ENCODE measurements at regions not wholly inside any gene's neighbourhood (a gene's known extent, or its start where the extent isn't known, plus 50 kb on each side); places are given as distances from the start of the nearest gene placed in this dataset.

- Mint-ChIP-seq H3K4me3 (no peak overlapping the region), H3K27me3 (ENCODE audit: low read depth, poor library complexity) (peaks cover 9% of the 10 kb centered on the region), H3K36me3 (ENCODE audit: low read depth) (no peaks in the 10 kb centered on the region), H3K4me1 (no peaks in the 10 kb centered on the region), H3K9me3 (peaks cover 14% of the 10 kb centered on the region), H3K27ac (no peak overlapping the region)
- TF ChIP-seq CTCF (IDR thresholded peaks at IDR 0.05), result no peak
- no peak for DNase-seq
Observed at GRCh38 chrX:17206584-17206983, 168.4 kb upstream of the NHS start.

- Mint-ChIP-seq H3K36me3 (ENCODE audit: low read depth) (no peaks in the 10 kb centered on the region), H3K9me3 (peaks cover 24% of the 10 kb centered on the region), H3K4me1 (no peaks in the 10 kb centered on the region), H3K27me3 (ENCODE audit: low read depth, poor library complexity) (peaks cover 12% of the 10 kb centered on the region), H3K4me3 (no peak overlapping the region), H3K27ac (no peak overlapping the region)
- DNase-seq, result no peak
- TF ChIP-seq CTCF (IDR thresholded peaks at IDR 0.05), result no peak
Observed at GRCh38 chrX:17214962-17215361, 160.0 kb upstream of the NHS start.

GRCh38 chrX:17226736-17227135, 148.3 kb upstream of the NHS start:
- no peak for TF ChIP-seq CTCF (IDR thresholded peaks at IDR 0.05)
- Mint-ChIP-seq H3K9me3 (peaks cover 3% of the 10 kb centered on the region), H3K4me1 (no peaks in the 10 kb centered on the region), H3K36me3 (ENCODE audit: low read depth) (no peaks in the 10 kb centered on the region), H3K4me3 (no peak overlapping the region), H3K27me3 (ENCODE audit: low read depth, poor library complexity) (no peaks in the 10 kb centered on the region), H3K27ac (no peak overlapping the region)
- no peak for DNase-seq

- Mint-ChIP-seq H3K4me1 (no peaks in the 10 kb centered on the region), H3K27me3 (ENCODE audit: low read depth, poor library complexity) (peaks cover 6% of the 10 kb centered on the region), H3K4me3 (no peak overlapping the region), H3K27ac (no peak overlapping the region), H3K9me3 (peaks cover 10% of the 10 kb centered on the region), H3K36me3 (ENCODE audit: low read depth) (no peaks in the 10 kb centered on the region)
- DNase-seq, result no peak
- no peak for TF ChIP-seq CTCF (IDR thresholded peaks at IDR 0.05)
Observed at GRCh38 chrX:17237146-17237545, 137.9 kb upstream of the NHS start.

GRCh38 chrX:17242470-17242869, 132.5 kb upstream of the NHS start:
- H3K27me3 Mint-ChIP-seq (ENCODE audit: low read depth, poor library complexity), result no peaks in the 10 kb centered on the region
- no peak overlapping the region for H3K4me3 Mint-ChIP-seq
- H3K4me1 Mint-ChIP-seq, result no peaks in the 10 kb centered on the region
- peak; percentile 82 for TF ChIP-seq CTCF (IDR thresholded peaks at IDR 0.05)
- no peaks in the 10 kb centered on the region for H3K36me3 Mint-ChIP-seq (ENCODE audit: low read depth)
- no peak overlapping the region for H3K27ac Mint-ChIP-seq
- peak; percentile 60 for DNase-seq
- peaks cover 20% of the 10 kb centered on the region for H3K9me3 Mint-ChIP-seq

- H3K9me3 Mint-ChIP-seq, result peaks cover 20% of the 10 kb centered on the region
- no peak for DNase-seq
- peaks cover 3% of the 10 kb centered on the region for H3K27me3 Mint-ChIP-seq (ENCODE audit: low read depth, poor library complexity)
- TF ChIP-seq CTCF (IDR thresholded peaks at IDR 0.05), result no peak
- H3K4me1 Mint-ChIP-seq, result peaks cover 6% of the 10 kb centered on the region
- no peaks in the 10 kb centered on the region for H3K36me3 Mint-ChIP-seq (ENCODE audit: low read depth)
- H3K4me3 Mint-ChIP-seq, result no peak overlapping the region
- H3K27ac Mint-ChIP-seq, result no peak overlapping the region
Observed at GRCh38 chrX:17247144-17247543, 127.9 kb upstream of the NHS start.
